GM19099 (cell line): ENCODE measurements at regions not wholly inside any gene's neighbourhood (a gene's known extent, or its start where the extent isn't known, plus 50 kb on each side); places are given as distances from the start of the nearest gene placed in this dataset.

Experiments used
- POLR2A ChIP-seq: IDR thresholded peaks from 3 replicates; pipeline ENCODE4 v1.6.1; 2011; ENCODE audit warnings: low read depth; ENCODE audit not compliant: insufficient read length; ENCODE audit errors: extremely low read depth

DNA sequence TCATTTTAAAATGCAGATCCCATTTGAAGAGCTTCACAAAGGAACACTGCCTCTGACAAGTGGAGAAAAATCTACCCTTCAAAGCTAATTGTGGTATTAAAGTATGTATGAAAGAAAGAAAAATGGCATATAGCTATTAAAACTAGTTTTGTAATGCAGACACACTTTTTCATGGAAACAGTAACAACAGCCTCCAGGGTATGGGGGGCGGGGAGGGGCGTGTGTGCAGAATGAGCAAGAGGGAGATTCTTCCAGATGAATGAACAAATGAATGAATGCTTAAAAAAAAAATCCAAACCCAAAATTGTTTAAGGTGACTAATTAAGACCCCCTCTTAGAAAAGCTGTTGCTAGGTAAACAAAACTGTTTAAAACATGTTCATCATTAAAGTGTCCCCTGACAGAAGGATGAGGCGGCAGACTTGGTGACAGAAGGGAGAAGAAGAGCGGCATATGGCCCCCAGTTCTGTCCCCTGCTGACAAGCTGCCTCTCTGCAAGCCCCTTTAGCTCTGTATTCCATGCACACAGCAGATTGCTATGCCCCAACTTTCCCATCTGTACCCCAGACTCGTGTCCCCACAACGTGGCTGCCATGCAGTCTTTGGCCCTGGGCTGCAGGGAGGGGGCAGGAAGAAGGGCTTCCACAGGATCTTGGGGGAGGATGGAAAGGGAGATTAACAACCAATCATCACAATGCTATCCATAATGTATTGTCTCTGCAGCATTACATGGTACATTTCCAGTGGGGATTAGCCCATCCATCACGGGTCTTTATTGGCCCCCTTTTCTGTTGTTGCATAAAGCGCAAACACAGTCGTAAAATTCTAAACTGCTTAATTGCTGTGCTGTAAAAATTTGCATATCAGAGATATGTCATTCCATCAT lies 108.4 kb upstream of the OLIG3 start:
- TF ChIP-seq POLR2A = no peak

DNA sequence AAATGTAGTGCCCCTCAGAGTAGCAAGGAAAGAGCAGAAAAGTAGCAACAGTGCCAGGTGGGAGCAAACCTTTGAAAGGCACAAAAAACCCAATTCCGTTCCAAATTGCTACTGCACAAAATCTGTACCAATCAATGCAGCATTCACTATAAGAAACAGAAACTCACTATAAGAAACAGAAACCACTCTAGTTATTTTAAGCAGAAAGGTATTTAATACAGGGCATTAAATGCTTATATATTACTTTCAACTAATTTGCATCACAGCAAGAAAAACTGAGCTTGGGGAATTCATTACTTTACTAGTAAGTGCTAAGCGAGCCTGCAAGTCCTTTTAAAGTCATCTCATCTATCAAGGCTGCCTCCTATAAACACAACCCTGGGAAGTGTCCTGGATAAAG lies 116.5 kb upstream of the OLIG3 start:
- TF ChIP-seq POLR2A = no peak

DNA sequence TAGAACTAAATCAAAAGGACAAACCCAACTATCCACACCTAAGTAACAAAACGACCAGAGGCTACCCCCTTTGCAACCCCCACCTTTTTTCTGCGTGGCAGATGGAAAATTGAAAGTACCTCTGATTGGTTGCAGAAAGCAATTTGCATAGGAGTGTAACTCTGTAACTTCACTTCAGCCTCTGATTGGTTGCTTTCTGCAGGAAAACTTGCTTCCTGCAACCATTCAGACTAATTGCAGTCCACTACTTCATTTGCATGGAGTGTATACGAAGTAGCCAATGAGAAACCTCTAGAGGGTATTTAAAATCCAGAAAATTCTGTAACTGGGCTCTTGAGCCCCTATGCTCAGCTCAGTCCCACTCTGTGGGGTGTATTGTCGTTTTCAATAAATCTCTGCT lies 129.1 kb upstream of the OLIG3 start:
- no peak for TF ChIP-seq POLR2A

DNA sequence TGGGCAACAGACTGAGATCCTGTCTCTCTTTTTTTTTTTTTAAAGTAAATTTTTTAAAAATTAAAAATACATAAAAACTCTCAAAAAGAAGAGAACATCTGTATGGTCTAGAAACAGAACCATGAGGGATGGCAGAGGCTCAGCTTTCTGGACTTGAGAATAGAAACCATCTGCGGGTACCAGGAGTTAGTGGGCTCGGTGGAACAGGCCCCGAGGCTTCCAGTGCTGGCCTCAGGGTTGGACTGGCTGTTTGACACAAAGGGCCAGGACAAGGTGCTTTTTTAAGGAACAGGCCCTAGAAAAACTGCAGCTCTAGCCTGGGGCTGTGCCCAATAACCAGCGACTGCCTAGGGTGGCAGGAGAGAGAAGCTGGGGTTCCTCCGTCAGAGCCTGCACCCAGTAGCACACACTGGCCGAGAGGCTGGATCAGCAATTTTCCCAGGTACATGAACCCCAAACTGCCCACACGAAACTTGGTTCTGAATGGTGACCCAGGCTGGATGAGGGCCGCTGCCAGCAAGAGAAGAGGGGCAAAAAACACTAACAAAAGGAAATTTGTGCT lies 131.0 kb upstream of the OLIG3 start:
- no peak for TF ChIP-seq POLR2A

DNA sequence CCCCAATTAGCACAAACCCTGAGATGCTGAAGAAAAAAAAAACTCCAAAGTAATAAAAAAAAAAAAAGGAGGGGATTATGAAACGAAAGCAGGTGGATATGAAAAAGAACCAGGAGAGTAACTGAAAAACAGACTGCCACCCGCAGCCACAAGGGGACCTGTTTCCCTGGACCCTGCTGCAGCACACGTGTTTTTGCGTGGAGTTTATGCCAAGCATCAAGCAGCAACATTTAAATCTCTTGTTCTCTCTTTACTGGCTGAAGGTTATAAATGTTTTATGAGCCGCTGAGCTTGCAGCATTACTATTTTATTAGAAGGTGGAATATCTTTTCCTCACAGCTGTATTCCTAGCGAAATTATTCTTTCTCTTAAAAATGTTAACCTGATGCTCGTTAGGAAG lies 131.6 kb upstream of the OLIG3 start:
- TF ChIP-seq POLR2A = no peak

DNA sequence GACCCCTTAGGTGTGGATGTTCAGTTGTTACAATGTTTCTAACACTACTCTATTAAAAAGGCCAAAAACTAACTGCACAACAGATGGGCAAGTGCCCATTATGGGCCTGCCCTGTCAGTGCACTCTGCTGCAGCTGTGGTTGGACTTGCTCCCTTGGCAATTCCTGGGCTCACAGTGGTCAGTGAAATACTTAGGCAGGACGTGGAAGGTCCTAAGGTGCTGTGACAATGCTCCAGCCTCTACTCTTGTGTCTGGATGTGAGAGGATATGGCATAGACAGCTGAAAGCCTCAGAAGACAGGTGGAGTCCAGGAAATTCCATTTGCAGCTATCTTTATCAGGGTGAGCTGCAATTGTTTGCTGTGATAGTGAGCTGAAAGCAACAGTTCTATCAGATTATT lies 136.5 kb upstream of the OLIG3 start:
- TF ChIP-seq POLR2A = no peak

DNA sequence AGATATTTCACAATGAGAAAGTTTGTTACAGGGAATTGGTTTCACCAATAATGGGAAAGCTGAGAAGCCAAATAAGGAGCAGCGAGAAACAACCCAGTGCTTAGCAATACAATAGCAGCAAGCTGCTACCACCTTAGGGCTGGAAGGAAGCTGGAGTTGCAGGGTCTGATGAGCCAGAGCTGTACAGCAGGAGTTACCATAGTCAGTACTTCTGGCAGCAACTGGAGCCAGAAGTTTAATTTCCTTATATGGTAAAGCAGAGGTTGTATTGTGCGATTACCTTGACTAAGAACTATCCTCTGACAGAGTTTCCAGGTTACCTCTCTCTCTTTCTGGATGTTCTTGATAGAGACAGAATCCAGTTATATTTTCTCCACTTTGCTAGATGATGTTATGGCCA lies 137.1 kb upstream of the OLIG3 start:
- TF ChIP-seq POLR2A = no peak

DNA sequence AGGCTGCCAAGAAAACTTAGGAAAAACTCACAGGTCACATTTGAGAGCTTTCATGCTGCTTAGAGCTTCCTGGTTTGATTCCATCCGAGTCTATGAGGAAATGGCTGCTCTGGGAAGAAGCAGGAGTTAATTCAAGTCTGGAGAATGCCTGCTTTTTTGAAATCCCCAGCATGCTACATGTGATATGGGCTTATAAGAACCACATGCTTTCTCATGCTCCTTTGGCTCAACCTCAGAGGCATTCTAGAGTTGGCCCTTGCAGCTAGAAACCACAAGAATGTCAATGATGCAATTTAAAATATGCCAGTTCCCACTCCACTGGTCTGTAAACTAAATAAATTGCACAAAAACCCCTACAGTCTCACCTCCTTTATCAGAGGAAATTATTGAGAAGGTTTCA lies 142.9 kb upstream of the OLIG3 start:
- TF ChIP-seq POLR2A = no peak

DNA sequence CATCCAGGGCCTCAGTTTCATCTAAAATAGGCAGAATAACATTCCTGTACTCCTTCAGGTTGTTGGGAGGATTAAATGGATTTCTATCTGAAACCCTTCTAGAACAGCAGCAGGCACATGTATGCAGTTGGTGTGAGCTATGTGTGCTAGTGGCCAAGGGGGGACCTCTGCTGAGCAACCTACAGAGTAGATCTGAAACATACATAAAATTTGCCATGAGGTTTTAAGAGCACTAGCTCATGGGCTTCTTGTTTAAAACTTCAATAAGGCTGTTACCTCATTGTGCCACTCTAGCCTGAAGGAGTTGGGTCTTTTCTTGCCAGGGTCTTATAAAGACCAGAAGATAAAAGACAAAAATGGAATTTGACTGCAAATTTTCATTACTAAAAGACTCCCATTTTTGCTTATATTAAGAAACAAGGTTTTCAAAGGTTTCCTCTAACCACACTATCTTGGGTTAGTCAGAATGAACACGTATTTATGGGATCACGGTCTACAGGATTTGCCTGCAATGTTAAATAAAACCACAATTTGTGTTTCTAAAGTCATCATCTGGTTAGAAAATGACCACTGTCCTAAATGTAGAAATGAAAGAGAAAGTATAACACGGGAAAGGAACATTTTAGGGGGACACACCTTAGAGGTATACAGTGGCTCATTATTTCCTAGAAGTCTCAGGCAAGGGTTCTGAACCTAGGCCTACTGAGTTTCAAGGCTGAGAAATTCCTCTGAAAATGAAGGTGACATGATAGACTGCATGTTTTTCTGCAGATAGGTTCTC lies 144.9 kb upstream of the OLIG3 start:
- no peak for TF ChIP-seq POLR2A

DNA sequence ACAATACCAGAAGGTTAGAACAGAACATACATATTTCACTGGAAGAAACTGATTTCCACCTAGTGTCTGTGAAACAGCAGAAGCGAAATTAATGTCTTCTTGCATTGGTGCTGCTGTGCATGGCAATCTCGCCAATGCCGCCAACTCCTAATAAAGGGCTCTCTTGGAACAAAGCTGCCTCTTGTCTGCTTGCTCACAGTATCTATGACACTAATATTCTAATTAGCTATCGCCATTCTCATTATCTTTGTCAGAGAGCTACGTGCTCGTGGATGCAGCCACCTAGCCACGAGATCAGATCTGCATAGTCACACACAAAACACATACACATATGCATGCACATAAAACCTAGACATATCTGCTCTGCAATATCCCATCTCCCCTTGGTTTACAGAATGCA lies 145.9 kb upstream of the OLIG3 start:
- no peak for TF ChIP-seq POLR2A

DNA sequence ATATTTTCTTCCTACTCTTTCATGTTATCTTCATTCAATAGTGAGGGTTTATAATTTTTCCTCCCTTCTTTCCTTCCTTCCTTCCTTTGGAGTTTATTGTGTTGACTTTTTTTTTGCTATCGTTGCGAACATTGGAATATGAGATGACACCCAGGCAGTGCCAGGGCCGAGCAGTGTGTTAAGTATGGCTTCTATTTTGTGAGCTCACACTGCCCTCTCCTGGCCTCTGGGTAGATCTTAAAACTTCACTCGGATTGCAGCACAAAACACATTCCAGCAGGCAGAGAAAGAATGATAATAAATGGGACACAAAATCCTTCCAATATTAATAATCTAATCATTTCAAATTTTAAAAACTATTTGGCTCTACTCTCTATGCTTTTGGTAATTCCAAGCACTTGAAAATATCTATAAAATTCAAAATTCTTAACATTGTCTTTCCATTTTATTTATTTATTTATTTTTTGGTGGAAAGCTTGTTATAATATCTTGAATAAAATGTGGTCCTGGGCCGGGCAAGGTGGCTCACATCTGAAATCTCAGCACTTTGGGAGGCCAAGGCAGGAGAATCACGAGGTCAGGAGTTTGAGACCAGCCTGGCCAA lies 147.4 kb upstream of the OLIG3 start:
- no peak for TF ChIP-seq POLR2A

DNA sequence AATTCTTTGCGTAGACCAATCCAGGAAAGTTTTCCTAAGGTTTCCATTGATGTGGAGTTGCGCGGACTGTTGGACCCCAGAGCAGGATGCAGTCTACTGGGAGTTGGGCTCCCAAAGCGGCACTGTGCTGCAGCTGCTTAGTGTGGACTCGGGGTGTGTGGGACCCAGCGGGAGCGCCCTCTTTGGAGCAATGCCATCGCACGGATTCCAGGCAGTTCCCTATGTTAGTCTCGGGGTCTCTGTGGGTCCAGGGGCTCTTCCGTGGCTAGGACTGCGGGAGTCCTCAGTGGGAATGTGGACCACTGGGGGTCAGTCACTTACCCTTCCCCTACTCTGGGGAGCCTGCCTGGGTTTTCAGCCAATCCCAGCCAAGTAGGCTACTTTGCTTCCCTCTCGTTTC lies 151.7 kb upstream of the OLIG3 start:
- no peak for TF ChIP-seq POLR2A

DNA sequence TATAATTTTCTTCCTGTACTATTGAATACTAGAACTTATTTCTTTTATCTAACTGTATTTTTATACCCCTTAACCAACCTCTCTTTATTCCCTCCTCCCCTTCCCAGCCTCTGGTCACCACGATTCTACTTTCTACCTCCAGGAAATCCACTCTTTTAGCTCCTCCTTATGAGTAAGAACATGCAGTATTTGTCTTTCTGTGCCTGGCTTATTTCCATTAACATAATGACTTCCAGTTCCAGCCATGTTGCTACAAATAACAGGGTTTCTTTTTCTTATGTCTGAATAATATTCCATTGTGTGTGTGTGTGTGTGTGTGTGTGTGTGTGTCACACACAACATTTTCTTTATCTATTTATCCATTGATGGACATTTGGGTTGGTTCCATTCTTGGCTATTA lies 152.3 kb upstream of the OLIG3 start:
- no peak for TF ChIP-seq POLR2A

DNA sequence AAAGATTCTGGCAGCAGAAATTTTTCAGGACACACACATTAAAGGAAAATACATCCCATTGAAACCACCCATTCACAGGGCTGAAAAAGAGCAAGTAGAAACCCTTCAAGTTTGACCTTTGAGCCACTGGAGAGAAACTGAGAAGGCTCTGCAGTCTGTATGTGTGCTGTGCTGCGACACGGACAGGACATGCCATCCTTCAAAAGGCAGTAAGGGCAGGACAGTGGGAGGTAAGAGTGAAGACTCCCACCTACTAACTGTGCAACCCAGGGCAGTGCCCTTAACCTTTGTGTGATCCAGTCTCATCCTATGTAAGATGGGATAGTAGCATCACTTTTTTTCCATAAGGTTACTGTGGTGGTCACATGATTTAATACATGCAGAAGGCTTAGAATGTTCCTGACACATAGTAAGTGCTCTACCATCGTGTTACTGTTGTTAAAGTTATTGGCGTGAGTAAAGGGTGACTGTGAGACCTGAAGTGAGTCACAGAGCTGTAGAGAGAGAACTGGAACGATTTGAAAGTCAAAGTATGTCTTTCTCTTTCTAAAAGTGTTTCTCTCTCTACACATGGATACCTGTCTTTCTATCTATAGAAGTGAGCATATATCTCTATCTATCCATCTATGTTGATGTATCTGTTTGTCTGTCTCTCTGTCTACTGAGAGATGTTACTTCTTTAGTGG lies 153.7 kb upstream of the OLIG3 start:
- TF ChIP-seq POLR2A = no peak

DNA sequence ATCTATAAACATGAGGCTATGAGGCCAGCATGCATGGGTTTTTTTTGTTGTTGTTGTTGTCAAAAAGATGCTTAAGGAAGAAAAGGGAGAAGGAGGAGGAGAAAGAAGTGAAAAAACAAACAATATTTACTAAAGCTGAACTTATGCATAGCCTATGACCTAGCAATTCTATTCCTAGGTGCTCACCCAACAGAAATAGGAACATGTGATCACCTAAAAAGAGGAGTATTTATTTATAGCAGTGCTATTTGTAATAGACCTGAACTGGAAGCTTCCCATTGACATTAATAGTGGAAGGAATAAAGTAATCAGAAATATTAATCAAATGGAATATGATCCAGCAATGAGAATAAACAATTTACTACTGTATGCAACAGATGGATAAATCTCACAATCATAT lies 156.5 kb upstream of the OLIG3 start:
- TF ChIP-seq POLR2A = no peak
